ENCODE measurements at regions not wholly inside any gene's neighbourhood (a gene's known extent, or its start where the extent isn't known, plus 50 kb on each side); places are given as distances from the start of the nearest gene placed in this dataset.
"Not testable (repeated sequence)": the region's sequence is repeated elsewhere in the genome, so short reads cannot be mapped to it uniquely, and the experiment has no call there.

- peak; percentile 37 for DNase-seq
These were observed 52.0 kb upstream of the BMP2 start for GRCh38 chr20:6715401-6715941.

GRCh38 chr20:6714279-6714711 lies 53.2 kb upstream of the BMP2 start:
- no peak for DNase-seq

- DNase-seq = no peak
These were observed 55.4 kb upstream of the BMP2 start for GRCh38 chr20:6711951-6712649.

GRCh38 chr20:6709910-6710595 lies 57.4 kb upstream of the BMP2 start:
- DNase-seq = no peak

GRCh38 chr20:6708010-6708409 lies 59.5 kb upstream of the BMP2 start:
- peak; percentile 37 for DNase-seq

- no peak for DNase-seq
These were observed 60.1 kb upstream of the BMP2 start for GRCh38 chr20:6707321-6707831.

- no peak for DNase-seq
These were observed 61.4 kb upstream of the BMP2 start for GRCh38 chr20:6705926-6706548.

GRCh38 chr20:6705106-6705766 lies 62.2 kb upstream of the BMP2 start:
- no peak for DNase-seq

- no peak for DNase-seq
These were observed 63.2 kb upstream of the BMP2 start for GRCh38 chr20:6704132-6704861.

- no peak for DNase-seq
These were observed 63.8 kb upstream of the BMP2 start for GRCh38 chr20:6703656-6704055.

- DNase-seq = no peak
These were observed 64.4 kb upstream of the BMP2 start for GRCh38 chr20:6703047-6703446.

GRCh38 chr20:6702144-6702543 lies 65.3 kb upstream of the BMP2 start:
- no peak for DNase-seq

- peak; percentile 59 for DNase-seq
These were observed 66.7 kb upstream of the BMP2 start for GRCh38 chr20:6700563-6701329.

GRCh38 chr20:6699921-6700562 lies 67.4 kb upstream of the BMP2 start:
- no peak for DNase-seq

GRCh38 chr20:6698723-6699122 lies 68.8 kb upstream of the BMP2 start:
- no peak for DNase-seq

- no peak for DNase-seq
These were observed 69.4 kb upstream of the BMP2 start for GRCh38 chr20:6698056-6698455.

GRCh38 chr20:6697228-6697972 lies 70.1 kb upstream of the BMP2 start:
- no peak for DNase-seq

GRCh38 chr20:6696001-6696400 lies 71.5 kb upstream of the BMP2 start:
- DNase-seq = no peak

- DNase-seq = not testable (repeated sequence)
These were observed 73.7 kb upstream of the BMP2 start for GRCh38 chr20:6693808-6694198.

- DNase-seq = no peak
These were observed 74.2 kb upstream of the BMP2 start for GRCh38 chr20:6693178-6693807.

Data from femur (tissue), 1 donor.